Ascending aorta (tissue), 2 donors: ENCODE measurements at regions not wholly inside any gene's neighbourhood (a gene's known extent, or its start where the extent isn't known, plus 50 kb on each side); places are given as distances from the start of the nearest gene placed in this dataset.
"Not testable (repeated sequence)": the region's sequence is repeated elsewhere in the genome, so short reads cannot be mapped to it uniquely, and the experiment has no call there.

Source experiments
- DNase-seq, 2 donors: peaks; one replicate each; pipeline ENCODE4 v3.0.0-alpha.2; 2019; ENCODE audit warnings: low spot score in 2 of 2
- H3K27ac ChIP-seq, 2 donors: fragments of 200-600 bp; sonication (generic); one replicate each; pipeline ENCODE4 v1.5.1; 2016 to 2017; ENCODE audit warnings: mild to moderate bottlenecking in 1 of 2
- H3K27me3 ChIP-seq: fragments of 200-600 bp; sonication (generic); one replicate; pipeline ENCODE4 v1.5.1; 2017
- H3K36me3 ChIP-seq, 2 donors: fragments of 200-600 bp; sonication (generic); one replicate each; pipeline ENCODE4 v1.5.1; 2016
- H3K4me1 ChIP-seq, 2 donors: fragments of 200-600 bp; sonication (generic); one replicate each; pipeline ENCODE4 v1.5.1; 2016 to 2017; ENCODE audit warnings: mild to moderate bottlenecking in 1 of 2
- H3K4me3 ChIP-seq, 2 donors: fragments of 200-600 bp; sonication (generic); one replicate each; pipeline ENCODE4 v1.5.1; 2016 to 2017; ENCODE audit warnings: mild to moderate bottlenecking in 1 of 2
- H3K9me3 ChIP-seq, 2 donors: fragments of 200-600 bp; sonication (generic); one replicate each; pipeline ENCODE4 v1.5.1; 2016
- intact Hi-C: fragments of 100-400 bp; cut with DNase I; formaldehyde crosslinking; loops from one replicate; pipeline ENCODE4 v1.15.1; 2023
- TF ChIP-seq, protein P1 (sequence below), 3 experiments: fragments of 200-600 bp in 2 of 3; fragments of 450-650 bp in 1 of 3; sonication (generic) in 2 of 3; IDR thresholded peaks; one replicate each; pipeline ENCODE4 v1.5.1; 2016 to 2019; ENCODE audit warnings: antibody characterized with exemption in 3 of 3, mild to moderate bottlenecking in 1 of 3, moderate library complexity in 1 of 3

DNA sequence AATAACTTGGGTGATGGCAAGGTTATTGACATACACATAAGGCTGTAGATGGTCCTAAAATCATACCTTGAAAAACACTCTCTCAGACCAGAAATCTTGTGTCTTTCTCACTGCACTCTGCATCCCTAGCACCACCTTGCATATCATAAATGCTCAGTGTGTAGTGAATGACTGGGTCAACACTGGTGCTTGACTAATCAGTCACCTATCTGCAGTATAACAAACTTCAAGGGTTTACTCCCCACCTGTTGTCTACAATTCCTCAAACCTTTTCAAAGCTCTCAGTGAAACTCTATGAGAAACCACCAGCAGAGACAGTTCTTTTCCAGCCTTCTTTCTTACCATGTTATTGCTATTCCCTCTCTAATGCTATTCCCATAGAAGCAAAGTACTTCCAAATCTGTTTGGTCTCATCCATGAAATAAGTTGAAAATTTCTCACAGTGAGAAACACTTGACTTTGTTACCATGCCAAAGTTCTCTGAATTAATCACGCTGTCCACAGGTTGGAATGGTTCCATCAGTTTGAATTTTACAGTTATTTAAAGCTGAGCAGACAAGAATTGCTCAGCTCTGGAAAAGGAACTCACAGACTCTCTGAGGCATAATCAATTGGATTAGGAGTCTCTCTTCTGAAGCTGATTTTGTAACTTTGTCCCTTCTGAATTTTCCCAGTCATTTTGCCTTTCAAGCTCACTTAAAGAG is 104.8 kb upstream of the EYA4 start:
- TF ChIP-seq, protein P1, sequence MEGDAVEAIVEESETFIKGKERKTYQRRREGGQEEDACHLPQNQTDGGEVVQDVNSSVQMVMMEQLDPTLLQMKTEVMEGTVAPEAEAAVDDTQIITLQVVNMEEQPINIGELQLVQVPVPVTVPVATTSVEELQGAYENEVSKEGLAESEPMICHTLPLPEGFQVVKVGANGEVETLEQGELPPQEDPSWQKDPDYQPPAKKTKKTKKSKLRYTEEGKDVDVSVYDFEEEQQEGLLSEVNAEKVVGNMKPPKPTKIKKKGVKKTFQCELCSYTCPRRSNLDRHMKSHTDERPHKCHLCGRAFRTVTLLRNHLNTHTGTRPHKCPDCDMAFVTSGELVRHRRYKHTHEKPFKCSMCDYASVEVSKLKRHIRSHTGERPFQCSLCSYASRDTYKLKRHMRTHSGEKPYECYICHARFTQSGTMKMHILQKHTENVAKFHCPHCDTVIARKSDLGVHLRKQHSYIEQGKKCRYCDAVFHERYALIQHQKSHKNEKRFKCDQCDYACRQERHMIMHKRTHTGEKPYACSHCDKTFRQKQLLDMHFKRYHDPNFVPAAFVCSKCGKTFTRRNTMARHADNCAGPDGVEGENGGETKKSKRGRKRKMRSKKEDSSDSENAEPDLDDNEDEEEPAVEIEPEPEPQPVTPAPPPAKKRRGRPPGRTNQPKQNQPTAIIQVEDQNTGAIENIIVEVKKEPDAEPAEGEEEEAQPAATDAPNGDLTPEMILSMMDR (IDR thresholded peaks at IDR 0.05), result no peak
- H3K27me3 ChIP-seq, result no peaks in the 10 kb centered on the region

DNA sequence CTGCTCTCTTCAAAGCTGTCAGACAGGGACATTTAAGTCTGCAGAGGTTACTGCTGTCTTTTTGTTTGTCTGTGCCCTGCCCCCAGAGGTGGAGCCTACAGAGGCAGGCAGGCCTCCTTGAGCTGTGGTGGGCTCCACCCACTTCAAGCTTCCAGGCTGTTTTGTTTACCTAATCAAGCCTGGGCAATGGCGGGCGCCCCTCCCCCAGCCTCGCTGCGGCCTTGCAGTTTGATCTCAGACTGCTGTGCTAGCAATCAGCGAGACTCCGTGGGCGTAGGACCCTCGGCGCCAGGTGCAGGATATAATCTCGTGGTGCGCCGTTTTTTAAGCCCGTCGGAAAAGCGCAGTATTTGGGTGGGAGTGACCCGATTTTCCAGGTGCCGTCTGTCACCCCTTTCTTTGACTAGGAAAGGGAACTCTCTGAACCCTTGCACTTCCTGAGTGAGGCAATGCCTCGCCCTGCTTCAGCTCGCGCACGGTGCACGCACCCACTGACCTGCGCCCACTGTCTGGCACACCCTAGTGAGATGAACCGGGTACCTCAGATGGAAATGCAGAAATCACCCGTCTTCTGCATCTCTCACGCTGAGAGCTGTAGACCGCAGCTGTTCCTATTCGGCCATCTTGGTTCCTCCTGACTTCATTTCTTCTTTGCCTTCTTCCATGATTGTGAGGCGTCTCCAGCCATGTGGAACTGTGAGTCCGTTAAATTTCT is 93.5 kb upstream of the EYA4 start:
- H3K9me3 ChIP-seq, H3K4me3 ChIP-seq, DNase-seq, H3K27me3 ChIP-seq, H3K27ac ChIP-seq, H3K4me1 ChIP-seq, H3K36me3 ChIP-seq, intact Hi-C loops: not testable (repeated sequence)

More for the DNA sequence above, 104.8 kb upstream of the EYA4 start:
- Histone ChIP-seq H3K4me3 (no peak overlapping the region), H3K4me1 (no peaks in the 10 kb centered on the region), H3K9me3 (peaks cover 0 to 3% of the 10 kb centered on the region in 2 donors), H3K36me3 (no peaks in the 10 kb centered on the region), H3K27ac (no peak overlapping the region)
- intact Hi-C loops, result no loop called here
- no peak for DNase-seq

DNA sequence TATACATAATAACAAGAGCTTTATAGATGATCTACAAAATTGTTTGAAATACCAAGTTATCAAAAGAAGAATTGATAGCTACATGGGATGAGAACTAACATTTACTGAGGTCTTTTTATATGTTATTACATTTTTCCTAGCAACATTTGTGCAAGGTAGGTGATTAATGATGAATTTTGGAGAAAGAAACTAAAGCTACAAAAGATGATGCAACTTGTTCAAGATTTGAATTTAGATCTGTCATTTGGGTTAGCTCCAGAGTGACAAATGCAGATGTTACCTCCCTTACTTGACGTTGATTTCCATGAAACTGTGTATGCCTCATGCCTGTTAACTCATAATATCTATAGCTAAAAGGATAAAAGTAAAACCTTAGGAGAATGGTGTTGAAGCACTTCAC is 84.5 kb upstream of the EYA4 start:
- H3K4me3 ChIP-seq, result no peak overlapping the region
- H3K9me3 ChIP-seq, result no peaks in the 10 kb centered on the region
- H3K27me3 ChIP-seq, result no peaks in the 10 kb centered on the region
- no peak overlapping the region for H3K27ac ChIP-seq
- no peaks in the 10 kb centered on the region for H3K36me3 ChIP-seq
- intact Hi-C loops, result no loop called here
- TF ChIP-seq, protein P1 (IDR thresholded peaks at IDR 0.05), result no peak
- H3K4me1 ChIP-seq, result no peaks in the 10 kb centered on the region
- DNase-seq, result no peak

DNA sequence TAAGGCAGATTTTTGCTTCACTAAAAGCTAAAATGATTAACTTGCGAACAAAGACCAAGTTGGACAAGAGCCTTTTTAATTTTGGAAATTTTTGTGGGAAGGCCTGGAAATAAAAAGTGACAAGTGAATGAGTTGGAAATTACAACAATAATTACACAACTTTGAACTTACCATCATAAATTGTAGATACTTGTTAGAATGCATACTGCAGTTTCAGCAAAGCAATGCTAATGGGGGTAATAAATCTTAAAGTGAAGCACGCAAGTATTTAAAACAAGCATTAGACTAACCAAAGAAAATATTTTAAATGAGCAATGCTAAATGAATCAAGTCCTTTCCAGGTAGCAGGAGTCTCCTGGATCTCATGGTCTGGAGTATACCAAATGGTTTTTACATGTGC is 83.2 kb upstream of the EYA4 start:
- Histone ChIP-seq H3K4me1 (no peaks in the 10 kb centered on the region), H3K9me3 (no peaks in the 10 kb centered on the region), H3K4me3 (no peak overlapping the region), H3K27ac (no peak overlapping the region), H3K36me3 (no peaks in the 10 kb centered on the region), H3K27me3 (no peaks in the 10 kb centered on the region)
- DNase-seq, result no peak
- TF ChIP-seq, protein P1 (IDR thresholded peaks at IDR 0.05), result no peak
- intact Hi-C loops, result no loop called here

DNA sequence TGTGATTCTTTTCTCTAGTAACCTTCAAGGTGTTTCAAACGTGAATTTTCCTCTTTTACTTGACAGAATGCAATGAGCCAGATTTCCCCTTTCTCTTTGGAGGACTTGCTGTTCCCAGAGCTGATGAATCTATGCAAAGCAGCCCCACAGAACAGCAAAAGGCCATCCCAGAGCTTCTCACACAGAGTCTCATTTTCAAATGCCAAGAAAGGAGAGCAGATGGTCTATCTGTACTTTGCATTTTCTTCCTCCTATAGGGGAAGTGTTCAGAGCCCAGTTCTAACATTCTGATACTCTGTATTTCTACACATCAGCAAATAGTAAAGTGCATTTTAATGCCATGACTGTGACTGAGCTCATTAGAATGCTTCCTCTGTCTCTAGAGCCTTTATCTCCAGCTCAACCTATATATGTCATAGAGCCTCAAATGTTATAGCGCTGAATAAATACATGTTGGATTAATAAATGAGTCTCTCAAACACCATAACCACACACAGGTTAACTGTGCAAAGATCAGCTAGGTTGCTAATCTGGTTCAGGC is 81.8 kb upstream of the EYA4 start:
- Histone ChIP-seq H3K27me3 (no peaks in the 10 kb centered on the region), H3K4me3 (no peak overlapping the region)

DNA sequence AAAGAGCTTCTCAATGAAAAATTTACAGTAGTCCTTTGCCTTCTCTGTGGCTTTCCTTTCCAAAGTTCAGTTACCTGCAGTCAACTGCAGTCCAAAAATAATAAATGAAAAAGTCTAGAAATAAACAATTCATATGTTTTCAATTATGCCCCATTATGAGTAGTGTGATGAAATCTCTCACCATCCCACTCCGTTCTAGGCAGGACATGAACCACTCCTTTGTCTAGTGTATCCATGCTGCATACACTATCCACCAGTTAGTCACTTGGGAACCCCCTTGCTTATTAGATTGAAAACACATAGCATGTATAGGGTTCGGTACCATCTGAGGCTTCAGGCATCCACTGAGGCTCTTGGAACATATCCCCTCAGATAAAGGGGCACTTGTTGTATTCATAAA is 80.6 kb upstream of the EYA4 start:
- TF ChIP-seq, protein P1 (IDR thresholded peaks at IDR 0.05), result no peak
- Histone ChIP-seq H3K9me3 (no peaks in the 10 kb centered on the region), H3K27me3 (no peaks in the 10 kb centered on the region), H3K27ac (no peak overlapping the region), H3K4me1 (no peaks in the 10 kb centered on the region), H3K36me3 (no peaks in the 10 kb centered on the region), H3K4me3 (no peak overlapping the region)
- intact Hi-C loops, result no loop called here
- DNase-seq, result no peak

More for the DNA sequence above, 81.8 kb upstream of the EYA4 start:
- H3K9me3 ChIP-seq, result no peaks in the 10 kb centered on the region
- no peaks in the 10 kb centered on the region for H3K36me3 ChIP-seq
- no peak for DNase-seq
- H3K27ac ChIP-seq, result no peak overlapping the region
- intact Hi-C loops, result no loop called here
- H3K4me1 ChIP-seq, result no peaks in the 10 kb centered on the region
- TF ChIP-seq, protein P1 (IDR thresholded peaks at IDR 0.05), result no peak
